Neural crest cell (in vitro differentiated cells): ENCODE measurements at regions not wholly inside any gene's neighbourhood (a gene's known extent, or its start where the extent isn't known, plus 50 kb on each side); places are given as distances from the start of the nearest gene placed in this dataset.
"Not testable (repeated sequence)": the region's sequence is repeated elsewhere in the genome, so short reads cannot be mapped to it uniquely, and the experiment has no call there.

ENCODE experiments used
- DNase-seq: peaks from one replicate; pipeline ENCODE4 v3.0.0; 2021; ENCODE audit warnings: low read depth, mixed read lengths, low spot score
- H3K27ac Mint-ChIP-seq: one replicate; pipeline ENCODE4 v1.8.0; 2021; ENCODE audit warnings: mild to moderate bottlenecking, mixed read lengths; ENCODE audit not compliant: unreplicated experiment
- H3K27me3 Mint-ChIP-seq: 2 replicates; pipeline ENCODE4 v1.8.0; 2021; ENCODE audit warnings: low read depth, mild to moderate bottlenecking, mixed read lengths
- H3K36me3 Mint-ChIP-seq: 2 replicates; pipeline ENCODE4 v1.8.0; 2021; ENCODE audit warnings: low read depth, mild to moderate bottlenecking, mixed read lengths
- H3K4me1 Mint-ChIP-seq: 2 replicates; pipeline ENCODE4 v1.8.0; 2021; ENCODE audit warnings: mixed read lengths
- H3K4me3 Mint-ChIP-seq: one replicate; pipeline ENCODE4 v1.8.0; 2021; ENCODE audit warnings: mild to moderate bottlenecking, mixed read lengths
- H3K9me3 Mint-ChIP-seq: 2 replicates; pipeline ENCODE4 v1.8.0; 2021; ENCODE audit warnings: mixed read lengths
- CTCF ChIP-seq: fragments of 200-600 bp; sonication (generic); conservative IDR thresholded peaks from 2 replicates; pipeline ENCODE4 v1.5.0; 2021; ENCODE audit warnings: antibody characterized with exemption, mild to moderate bottlenecking

- no peak overlapping the region for H3K27ac Mint-ChIP-seq
- no peak for DNase-seq
- no peaks in the 10 kb centered on the region for H3K4me1 Mint-ChIP-seq
- H3K4me3 Mint-ChIP-seq: no peak overlapping the region
- H3K36me3 Mint-ChIP-seq: peaks cover 6% of the 10 kb centered on the region
- peaks cover 8% of the 10 kb centered on the region for H3K9me3 Mint-ChIP-seq
- H3K27me3 Mint-ChIP-seq: peaks cover 10% of the 10 kb centered on the region
- no peak for TF ChIP-seq CTCF
These were observed 95.3 kb upstream of the SNX9 start for GRCh38 chr6:157727629-157728182.

- H3K4me3 Mint-ChIP-seq: no peak overlapping the region
- peaks cover 8% of the 10 kb centered on the region for H3K9me3 Mint-ChIP-seq
- DNase-seq: no peak
- H3K36me3 Mint-ChIP-seq: peaks cover 6% of the 10 kb centered on the region
- no peak overlapping the region for H3K27ac Mint-ChIP-seq
- TF ChIP-seq CTCF: no peak
- no peaks in the 10 kb centered on the region for H3K4me1 Mint-ChIP-seq
- peaks cover 5% of the 10 kb centered on the region for H3K27me3 Mint-ChIP-seq
These were observed 94.7 kb upstream of the SNX9 start for GRCh38 chr6:157728183-157728881.

GRCh38 chr6:157731221-157731620 lies 91.8 kb upstream of the SNX9 start:
- H3K4me1 Mint-ChIP-seq: peaks cover 6% of the 10 kb centered on the region
- H3K4me3 Mint-ChIP-seq: no peak overlapping the region
- H3K27me3 Mint-ChIP-seq: no peaks in the 10 kb centered on the region
- peaks cover under 1% of the 10 kb centered on the region for H3K9me3 Mint-ChIP-seq
- peaks cover 1% of the 10 kb centered on the region for H3K36me3 Mint-ChIP-seq
- no peak for DNase-seq
- no peak for TF ChIP-seq CTCF
- no peak overlapping the region for H3K27ac Mint-ChIP-seq

- no peak overlapping the region for H3K4me3 Mint-ChIP-seq
- H3K27me3 Mint-ChIP-seq: no peaks in the 10 kb centered on the region
- H3K36me3 Mint-ChIP-seq: peaks cover 3% of the 10 kb centered on the region
- H3K27ac Mint-ChIP-seq: no peak overlapping the region
- H3K9me3 Mint-ChIP-seq: no peaks in the 10 kb centered on the region
- peaks cover 6% of the 10 kb centered on the region for H3K4me1 Mint-ChIP-seq
- no peak for DNase-seq
- no peak for TF ChIP-seq CTCF
These were observed 91.0 kb upstream of the SNX9 start for GRCh38 chr6:157732007-157732406.

- TF ChIP-seq CTCF: no peak
- Mint-ChIP-seq H3K36me3 (peaks cover 4% of the 10 kb centered on the region), H3K9me3 (peaks cover under 1% of the 10 kb centered on the region), H3K27ac (no peak overlapping the region), H3K4me3 (no peak overlapping the region), H3K27me3 (no peaks in the 10 kb centered on the region), H3K4me1 (peaks cover 6% of the 10 kb centered on the region)
- DNase-seq: no peak
These were observed 90.5 kb upstream of the SNX9 start for GRCh38 chr6:157732416-157733161.

- not testable (repeated sequence) for DNase-seq, H3K4me3 Mint-ChIP-seq, H3K27ac Mint-ChIP-seq, H3K4me1 Mint-ChIP-seq, H3K27me3 Mint-ChIP-seq, H3K36me3 Mint-ChIP-seq
- H3K9me3 Mint-ChIP-seq: peaks cover 11% of the 10 kb centered on the region
These were observed 86.5 kb upstream of the SNX9 start for GRCh38 chr6:157736555-157736954.
